ENCODE measurements at regions not wholly inside any gene's neighbourhood (a gene's known extent, or its start where the extent isn't known, plus 50 kb on each side); places are given as distances from the start of the nearest gene placed in this dataset.

GRCh38 chr18:25875551-25876240 is 214.7 kb downstream of the SS18 start:
- no peak for TF ChIP-seq EZH2 (IDR thresholded peaks at IDR 0.05; ENCODE audit: borderline replicate concordance, insufficient read depth, low read depth, low read length, poor library complexity, severe bottlenecking)
- no peak for TF ChIP-seq CTCF (IDR thresholded peaks at IDR 0.05)
- DNase-seq: no peak
- CTCF ChIA-PET: no interaction called here
- H4K20me1 ChIP-seq (ENCODE audit: control insufficient read depth, insufficient read depth, low read length, poor library complexity, severe bottlenecking): no peaks in the 10 kb centered on the region
- H3K27me3 ChIP-seq (replicated peaks in 1 of 4; ENCODE audit: control extremely low read depth in 1 of 4, control insufficient read depth in 3 of 4, insufficient read depth in 4 of 4, low read length in 3 of 4): peaks cover 0 to 7% (median 2%) of the 10 kb centered on the region in 4 experiments
- no peaks in the 10 kb centered on the region for H3K36me3 ChIP-seq (replicated peaks in 1 of 2; ENCODE audit: control extremely low read depth in 1 of 2, control insufficient read depth in 1 of 2, extremely low read depth in 1 of 2, insufficient read depth in 2 of 2, low read length in 1 of 2)
- H3K4me3 ChIP-seq (ENCODE audit: control extremely low read depth in 1 of 5, extremely low read depth in 1 of 5, insufficient read depth in 1 of 5, low read depth in 2 of 5, low read length in 4 of 5): no peak overlapping the region
- intact Hi-C loops (cut with micrococcal nuclease): no loop called here
- no peak overlapping the region for H3K27ac Mint-ChIP-seq
- WGBS (ENCODE audit: insufficient coverage): 76% methylated on average over 4 of the region's 7 CpGs
- H3K27ac ChIP-seq (ENCODE audit: low read length in 2 of 2): no peak overlapping the region
- H2AFZ ChIP-seq (ENCODE audit: insufficient read depth, low read depth, low read length, poor library complexity, severe bottlenecking): no peak overlapping the region
- H3K4me3 Mint-ChIP-seq: no peak overlapping the region
- no peak overlapping the region for H3K9ac ChIP-seq (ENCODE audit: low read length)
- H3K4me1 Mint-ChIP-seq: no peaks in the 10 kb centered on the region
- peaks cover 18% of the 10 kb centered on the region for H3K27me3 Mint-ChIP-seq
- no peaks in the 10 kb centered on the region for H3K79me2 ChIP-seq (ENCODE audit: control insufficient read depth, insufficient read depth, low read length)
- H3K9me3 ChIP-seq (ENCODE audit: control extremely low read depth in 1 of 3, control insufficient read depth in 2 of 3, insufficient read depth in 1 of 3, low read length in 2 of 3): no peaks in the 10 kb centered on the region
- H3K4me2 ChIP-seq (replicated peaks; ENCODE audit: low read depth, low read length, poor library complexity, severe bottlenecking): no peak overlapping the region
- H3K9me3 Mint-ChIP-seq (ENCODE audit: insufficient read depth): no peaks in the 10 kb centered on the region
- no peaks in the 10 kb centered on the region for H3K4me1 ChIP-seq (ENCODE audit: control insufficient read depth in 2 of 2, insufficient read depth in 2 of 2, low read length in 2 of 2)
- no peak for ATAC-seq (ENCODE audit: low read depth)
- POLR2A ChIA-PET: no interaction called here

- Histone ChIP-seq H3K27ac (ENCODE audit: low read length in 2 of 2) (no peak overlapping the region), H4K20me1 (ENCODE audit: control insufficient read depth, insufficient read depth, low read length, poor library complexity, severe bottlenecking) (no peaks in the 10 kb centered on the region), H3K4me1 (ENCODE audit: control insufficient read depth in 2 of 2, insufficient read depth in 2 of 2, low read length in 2 of 2) (no peaks in the 10 kb centered on the region), H3K36me3 (replicated peaks in 1 of 2; ENCODE audit: control extremely low read depth in 1 of 2, control insufficient read depth in 1 of 2, extremely low read depth in 1 of 2, insufficient read depth in 2 of 2, low read length in 1 of 2) (no peaks in the 10 kb centered on the region), H3K27me3 (replicated peaks in 1 of 4; ENCODE audit: control extremely low read depth in 1 of 4, control insufficient read depth in 3 of 4, insufficient read depth in 4 of 4, low read length in 3 of 4) (peaks cover 0 to 6% (median 2%) of the 10 kb centered on the region in 4 experiments), H3K9me3 (ENCODE audit: control extremely low read depth in 1 of 3, control insufficient read depth in 2 of 3, insufficient read depth in 1 of 3, low read length in 2 of 3) (no peaks in the 10 kb centered on the region), H3K4me2 (replicated peaks; ENCODE audit: low read depth, low read length, poor library complexity, severe bottlenecking) (no peak overlapping the region), H2AFZ (ENCODE audit: insufficient read depth, low read depth, low read length, poor library complexity, severe bottlenecking) (no peak overlapping the region), H3K4me3 (ENCODE audit: control extremely low read depth in 1 of 5, extremely low read depth in 1 of 5, insufficient read depth in 1 of 5, low read depth in 2 of 5, low read length in 4 of 5) (no peak overlapping the region), H3K9ac (ENCODE audit: low read length) (no peak overlapping the region), H3K79me2 (ENCODE audit: control insufficient read depth, insufficient read depth, low read length) (no peaks in the 10 kb centered on the region)
- TF ChIP-seq CTCF (IDR thresholded peaks at IDR 0.05) (no peak), EZH2 (IDR thresholded peaks at IDR 0.05; ENCODE audit: borderline replicate concordance, insufficient read depth, low read depth, low read length, poor library complexity, severe bottlenecking) (no peak)
- Mint-ChIP-seq H3K4me1 (no peaks in the 10 kb centered on the region), H3K9me3 (ENCODE audit: insufficient read depth) (no peaks in the 10 kb centered on the region), H3K4me3 (no peak overlapping the region), H3K27me3 (peaks cover 16% of the 10 kb centered on the region), H3K27ac (no peak overlapping the region)
- no peak for DNase-seq
- CTCF ChIA-PET: no interaction called here
- WGBS (ENCODE audit: insufficient coverage): 100% methylated on average over 1 of the region's 3 CpGs
- POLR2A ChIA-PET: no interaction called here
- intact Hi-C loops (cut with micrococcal nuclease): no loop called here
- no peak for ATAC-seq (ENCODE audit: low read depth)
Observed at GRCh38 chr18:25873833-25874232, 216.6 kb downstream of the SS18 start.

All from B cell (primary cell).